ENCODE measurements at regions not wholly inside any gene's neighbourhood (a gene's known extent, or its start where the extent isn't known, plus 50 kb on each side); places are given as distances from the start of the nearest gene placed in this dataset.

DNA sequence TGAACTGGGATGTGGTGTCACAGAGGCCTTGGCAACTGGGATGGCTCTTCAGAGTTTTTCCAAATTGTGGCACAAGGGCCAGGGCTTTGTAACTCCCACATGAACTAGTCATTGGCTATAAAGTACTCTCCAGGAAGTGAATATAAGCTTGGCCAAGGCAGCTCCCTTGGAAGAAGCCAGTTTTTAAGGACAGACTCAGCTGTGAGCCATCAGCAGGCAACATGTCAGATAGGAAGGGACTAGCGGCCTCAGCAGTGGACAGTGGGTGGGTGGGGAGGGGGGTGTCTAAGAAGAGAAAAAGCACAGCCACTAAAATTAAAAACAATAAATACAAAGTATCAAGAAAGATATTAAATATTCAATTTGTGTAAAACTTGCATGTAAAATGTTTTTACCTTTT, 691.1 kb upstream of the PIK3C3 start:
- Mint-ChIP-seq H3K9me3 (peaks cover 3 to 10% (median 7%) of the 10 kb centered on the region in 5 donors), H3K36me3 (no peaks in the 10 kb centered on the region), H3K27ac (no peak overlapping the region), H3K4me3 (no peak overlapping the region), H3K27me3 (no peaks in the 10 kb centered on the region), H3K4me1 (no peaks in the 10 kb centered on the region)
- no peaks in the 10 kb centered on the region for H3K36me3 ChIP-seq (ENCODE audit: insufficient read depth, low read length)
- no peak overlapping the region for H3K4me3 ChIP-seq (ENCODE audit: low read length)
- H3K27me3 ChIP-seq (ENCODE audit: insufficient read depth, low read length, poor library complexity, severe bottlenecking) = no peaks in the 10 kb centered on the region
- ChIA-PET CTCF (no interaction called here), POLR2A (no interaction called here)
- no peaks in the 10 kb centered on the region for H3K9me3 ChIP-seq (ENCODE audit: low read length)
- no peak overlapping the region for H3K27ac ChIP-seq (ENCODE audit: low read depth, low read length)
- H3K4me1 ChIP-seq (ENCODE audit: insufficient read depth, low read length) = no peaks in the 10 kb centered on the region
- no peak for DNase-seq

DNA sequence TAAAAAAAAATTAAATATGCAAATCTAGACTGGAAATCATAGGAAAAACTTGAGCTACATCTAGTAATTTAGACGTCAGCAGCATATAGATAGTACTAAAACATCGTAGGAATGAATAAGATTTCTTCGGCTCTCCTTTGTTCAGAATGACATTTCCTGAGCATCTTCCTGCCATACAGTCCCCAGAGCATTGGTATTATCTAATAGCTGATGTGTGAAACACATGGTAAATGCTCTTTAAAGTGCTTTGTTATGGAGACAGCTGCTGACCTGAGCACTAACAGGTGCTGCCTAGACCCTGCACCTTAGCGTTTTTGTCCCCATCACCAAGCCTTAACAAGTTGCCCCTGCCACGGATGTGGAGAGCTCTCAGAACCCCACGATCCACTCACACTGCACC, 692.3 kb upstream of the PIK3C3 start:
- Mint-ChIP-seq H3K27ac (no peak overlapping the region), H3K4me1 (no peaks in the 10 kb centered on the region), H3K27me3 (no peaks in the 10 kb centered on the region), H3K4me3 (no peak overlapping the region), H3K36me3 (no peaks in the 10 kb centered on the region), H3K9me3 (peaks cover 4 to 12% (median 9%) of the 10 kb centered on the region in 5 donors)
- Histone ChIP-seq H3K27me3 (ENCODE audit: insufficient read depth, low read length, poor library complexity, severe bottlenecking) (no peaks in the 10 kb centered on the region), H3K9me3 (ENCODE audit: low read length) (no peaks in the 10 kb centered on the region), H3K36me3 (ENCODE audit: insufficient read depth, low read length) (no peaks in the 10 kb centered on the region), H3K4me1 (ENCODE audit: insufficient read depth, low read length) (no peaks in the 10 kb centered on the region), H3K4me3 (ENCODE audit: low read length) (no peak overlapping the region), H3K27ac (ENCODE audit: low read depth, low read length) (no peak overlapping the region)
- CTCF ChIA-PET = no interaction called here
- POLR2A ChIA-PET = no interaction called here
- DNase-seq = no peak

- Histone ChIP-seq H3K4me3 (ENCODE audit: low read length) (no peak overlapping the region), H3K27me3 (ENCODE audit: insufficient read depth, low read length, poor library complexity, severe bottlenecking) (no peaks in the 10 kb centered on the region), H3K36me3 (ENCODE audit: insufficient read depth, low read length) (no peaks in the 10 kb centered on the region), H3K9me3 (ENCODE audit: low read length) (no peaks in the 10 kb centered on the region), H3K4me1 (ENCODE audit: insufficient read depth, low read length) (no peaks in the 10 kb centered on the region), H3K27ac (ENCODE audit: low read depth, low read length) (no peak overlapping the region)
- POLR2A ChIA-PET = no interaction called here
- Mint-ChIP-seq H3K9me3 (peaks cover 8 to 18% (median 10%) of the 10 kb centered on the region in 5 donors), H3K4me3 (no peak overlapping the region), H3K27me3 (no peaks in the 10 kb centered on the region), H3K27ac (no peak overlapping the region), H3K36me3 (no peaks in the 10 kb centered on the region), H3K4me1 (no peaks in the 10 kb centered on the region)
- DNase-seq = no peak
- CTCF ChIA-PET = no interaction called here
These were observed 710.4 kb upstream of the PIK3C3 start for GRCh38 chr18:41244591-41245037.

DNA sequence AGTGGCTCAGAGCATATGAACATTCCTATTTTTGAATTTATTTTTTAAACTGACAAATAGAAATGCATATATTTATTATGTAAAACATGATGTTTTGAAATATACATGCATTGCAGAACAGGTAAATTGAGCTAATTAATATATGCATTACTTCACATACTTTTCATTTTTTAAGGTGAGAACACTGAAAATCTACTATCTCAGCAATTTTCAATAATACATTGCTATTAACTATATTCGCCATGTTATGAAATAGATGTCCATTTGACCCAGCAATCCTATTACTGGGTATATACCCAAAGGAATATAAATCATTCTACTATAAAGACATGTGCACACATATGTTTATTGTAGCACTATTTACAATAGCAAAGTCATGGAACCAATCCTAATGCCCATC, 717.7 kb upstream of the PIK3C3 start:
- Mint-ChIP-seq H3K9me3 (peaks cover 2 to 18% (median 14%) of the 10 kb centered on the region in 5 donors), H3K4me1 (no peaks in the 10 kb centered on the region), H3K36me3 (no peaks in the 10 kb centered on the region), H3K4me3 (no peak overlapping the region), H3K27ac (no peak overlapping the region), H3K27me3 (no peaks in the 10 kb centered on the region)
- POLR2A ChIA-PET = no interaction called here
- Histone ChIP-seq H3K27me3 (ENCODE audit: insufficient read depth, low read length, poor library complexity, severe bottlenecking) (no peaks in the 10 kb centered on the region), H3K36me3 (ENCODE audit: insufficient read depth, low read length) (no peaks in the 10 kb centered on the region), H3K4me3 (ENCODE audit: low read length) (no peak overlapping the region), H3K4me1 (ENCODE audit: insufficient read depth, low read length) (no peaks in the 10 kb centered on the region), H3K27ac (ENCODE audit: low read depth, low read length) (no peak overlapping the region), H3K9me3 (ENCODE audit: low read length) (no peaks in the 10 kb centered on the region)
- no peak for DNase-seq
- CTCF ChIA-PET = no interaction called here

DNA sequence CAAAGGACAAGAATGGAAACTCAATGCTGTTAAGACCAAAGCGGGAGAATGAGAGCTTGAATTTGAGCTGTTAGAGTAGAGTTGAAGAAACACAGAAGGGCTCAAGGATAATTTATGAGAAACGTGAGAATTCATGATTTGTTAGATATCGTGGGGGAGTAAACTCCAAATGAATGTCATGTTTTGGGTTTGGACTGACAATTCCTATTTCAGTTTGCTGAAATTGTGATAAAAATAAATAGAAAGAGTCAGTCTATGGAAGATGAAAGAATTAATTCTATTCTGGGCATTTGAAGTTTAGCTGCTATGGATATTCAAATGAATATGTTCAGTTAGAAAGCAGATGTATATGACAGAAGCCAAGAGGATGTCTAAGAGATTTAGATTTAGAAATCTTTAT, 723.4 kb upstream of the PIK3C3 start:
- no peak overlapping the region for H3K27ac Mint-ChIP-seq
- Histone ChIP-seq H3K27me3 (ENCODE audit: insufficient read depth, low read length, poor library complexity, severe bottlenecking) (no peaks in the 10 kb centered on the region), H3K9me3 (ENCODE audit: low read length) (no peaks in the 10 kb centered on the region), H3K4me1 (ENCODE audit: insufficient read depth, low read length) (no peaks in the 10 kb centered on the region), H3K27ac (ENCODE audit: low read depth, low read length) (no peak overlapping the region), H3K4me3 (ENCODE audit: low read length) (no peak overlapping the region), H3K36me3 (ENCODE audit: insufficient read depth, low read length) (no peaks in the 10 kb centered on the region)
- H3K9me3 Mint-ChIP-seq = peaks cover 3 to 14% (median 7%) of the 10 kb centered on the region in 5 donors
- no peaks in the 10 kb centered on the region for H3K36me3 Mint-ChIP-seq
- no peaks in the 10 kb centered on the region for H3K4me1 Mint-ChIP-seq
- H3K4me3 Mint-ChIP-seq = no peak overlapping the region
- H3K27me3 Mint-ChIP-seq = no peaks in the 10 kb centered on the region
- ChIA-PET POLR2A (no interaction called here), CTCF (no interaction called here)
- DNase-seq = no peak

DNA sequence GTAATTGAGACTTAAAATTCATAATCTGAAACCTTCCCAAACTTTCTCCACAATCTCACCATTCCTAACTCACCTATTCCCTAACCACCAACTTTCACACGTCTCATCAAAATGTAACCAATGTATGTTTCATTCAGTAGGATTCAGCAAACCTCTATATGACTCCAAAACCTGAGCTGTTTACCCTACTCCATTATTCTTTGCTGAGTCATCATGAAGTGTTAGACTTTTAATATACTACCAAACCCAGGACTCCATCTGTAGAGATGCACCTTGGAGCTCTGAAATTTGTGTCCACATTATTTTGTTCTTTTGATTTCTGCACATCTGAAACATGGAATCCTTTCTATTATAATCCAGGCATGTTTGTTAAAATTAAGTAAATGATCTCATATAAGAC, 727.0 kb upstream of the PIK3C3 start:
- CTCF ChIA-PET = no interaction called here
- H3K27ac ChIP-seq (ENCODE audit: low read depth, low read length) = no peak overlapping the region
- H3K4me3 ChIP-seq (ENCODE audit: low read length) = no peak overlapping the region
- Mint-ChIP-seq H3K27ac (no peak overlapping the region), H3K27me3 (no peaks in the 10 kb centered on the region), H3K36me3 (no peaks in the 10 kb centered on the region), H3K4me1 (no peaks in the 10 kb centered on the region), H3K4me3 (no peak overlapping the region), H3K9me3 (peaks cover 4 to 17% (median 9%) of the 10 kb centered on the region in 5 donors)
- no peaks in the 10 kb centered on the region for H3K27me3 ChIP-seq (ENCODE audit: insufficient read depth, low read length, poor library complexity, severe bottlenecking)
- no peaks in the 10 kb centered on the region for H3K9me3 ChIP-seq (ENCODE audit: low read length)
- POLR2A ChIA-PET = no interaction called here
- no peaks in the 10 kb centered on the region for H3K4me1 ChIP-seq (ENCODE audit: insufficient read depth, low read length)
- DNase-seq = no peak
- no peaks in the 10 kb centered on the region for H3K36me3 ChIP-seq (ENCODE audit: insufficient read depth, low read length)

- peaks cover 5 to 17% (median 12%) of the 10 kb centered on the region in 5 donors for H3K9me3 Mint-ChIP-seq
- CTCF ChIA-PET = no interaction called here
These were observed 728.1 kb upstream of the PIK3C3 start for GRCh38 chr18:41226911-41227310.

DNA sequence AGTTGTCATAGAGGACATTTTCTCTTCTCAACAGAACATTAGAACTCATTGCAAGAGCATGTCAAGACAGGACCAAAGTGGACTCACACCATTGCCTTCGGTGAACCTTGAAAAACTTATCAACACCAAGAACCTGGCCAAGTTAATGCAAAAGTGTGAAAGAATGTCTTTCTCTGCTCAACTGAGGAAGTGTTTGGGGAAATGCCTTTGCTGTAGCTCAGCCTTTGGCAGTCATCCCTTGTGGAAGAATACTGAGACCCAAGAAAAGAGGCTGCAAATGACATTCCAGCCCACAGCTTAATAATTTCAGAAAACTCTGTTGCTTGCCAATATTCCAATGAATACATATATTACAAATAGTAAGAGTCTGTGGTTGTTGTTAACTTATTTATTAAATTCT, 728.8 kb upstream of the PIK3C3 start:
- Mint-ChIP-seq H3K9me3 (peaks cover 5 to 17% (median 12%) of the 10 kb centered on the region in 5 donors), H3K27ac (no peak overlapping the region), H3K36me3 (no peaks in the 10 kb centered on the region), H3K27me3 (no peaks in the 10 kb centered on the region), H3K4me1 (no peaks in the 10 kb centered on the region), H3K4me3 (no peak overlapping the region)
- DNase-seq = no peak
- ChIA-PET POLR2A (no interaction called here), CTCF (no interaction called here)
- Histone ChIP-seq H3K4me1 (ENCODE audit: insufficient read depth, low read length) (no peaks in the 10 kb centered on the region), H3K4me3 (ENCODE audit: low read length) (no peak overlapping the region), H3K9me3 (ENCODE audit: low read length) (no peaks in the 10 kb centered on the region), H3K36me3 (ENCODE audit: insufficient read depth, low read length) (no peaks in the 10 kb centered on the region), H3K27me3 (ENCODE audit: insufficient read depth, low read length, poor library complexity, severe bottlenecking) (no peaks in the 10 kb centered on the region), H3K27ac (ENCODE audit: low read depth, low read length) (no peak overlapping the region)

More at GRCh38 chr18:41226911-41227310, 728.1 kb upstream of the PIK3C3 start:
- H3K36me3 Mint-ChIP-seq = no peaks in the 10 kb centered on the region
- no peak overlapping the region for H3K27ac Mint-ChIP-seq
- Histone ChIP-seq H3K27ac (ENCODE audit: low read depth, low read length) (no peak overlapping the region), H3K27me3 (ENCODE audit: insufficient read depth, low read length, poor library complexity, severe bottlenecking) (no peaks in the 10 kb centered on the region), H3K4me1 (ENCODE audit: insufficient read depth, low read length) (no peaks in the 10 kb centered on the region), H3K36me3 (ENCODE audit: insufficient read depth, low read length) (no peaks in the 10 kb centered on the region), H3K4me3 (ENCODE audit: low read length) (no peak overlapping the region), H3K9me3 (ENCODE audit: low read length) (no peaks in the 10 kb centered on the region)
- no peaks in the 10 kb centered on the region for H3K4me1 Mint-ChIP-seq
- no peak for DNase-seq
- POLR2A ChIA-PET = no interaction called here
- H3K27me3 Mint-ChIP-seq = no peaks in the 10 kb centered on the region
- no peak overlapping the region for H3K4me3 Mint-ChIP-seq

GRCh38 chr18:41216341-41217003, 738.6 kb upstream of the PIK3C3 start:
- ChIA-PET POLR2A (no interaction called here), CTCF (no interaction called here)
- Mint-ChIP-seq H3K36me3 (no peaks in the 10 kb centered on the region), H3K4me3 (no peak overlapping the region), H3K27me3 (no peaks in the 10 kb centered on the region), H3K4me1 (no peaks in the 10 kb centered on the region), H3K9me3 (peaks cover 0 to 40% (median 5%) of the 10 kb centered on the region in 5 donors), H3K27ac (no peak overlapping the region)
- H3K9me3 ChIP-seq (ENCODE audit: low read length) = no peaks in the 10 kb centered on the region
- no peaks in the 10 kb centered on the region for H3K36me3 ChIP-seq (ENCODE audit: insufficient read depth, low read length)
- no peak for DNase-seq
- H3K4me3 ChIP-seq (ENCODE audit: low read length) = no peak overlapping the region
- H3K27ac ChIP-seq (ENCODE audit: low read depth, low read length) = no peak overlapping the region
- H3K4me1 ChIP-seq (ENCODE audit: insufficient read depth, low read length) = no peaks in the 10 kb centered on the region
- no peaks in the 10 kb centered on the region for H3K27me3 ChIP-seq (ENCODE audit: insufficient read depth, low read length, poor library complexity, severe bottlenecking)

All from CD8-positive, alpha-beta memory T cell (primary cell).